HPDE6-E6E7 (cell line): ENCODE measurements at regions not wholly inside any gene's neighbourhood (a gene's known extent, or its start where the extent isn't known, plus 50 kb on each side); places are given as distances from the start of the nearest gene placed in this dataset.
"Not testable (repeated sequence)": the region's sequence is repeated elsewhere in the genome, so short reads cannot be mapped to it uniquely, and the experiment has no call there.

Experiments
- DNase-seq: peaks from one replicate; pipeline ENCODE4 v3.0.0; 2011; ENCODE audit warnings: missing footprints; ENCODE audit errors: extremely low spot score

DNA sequence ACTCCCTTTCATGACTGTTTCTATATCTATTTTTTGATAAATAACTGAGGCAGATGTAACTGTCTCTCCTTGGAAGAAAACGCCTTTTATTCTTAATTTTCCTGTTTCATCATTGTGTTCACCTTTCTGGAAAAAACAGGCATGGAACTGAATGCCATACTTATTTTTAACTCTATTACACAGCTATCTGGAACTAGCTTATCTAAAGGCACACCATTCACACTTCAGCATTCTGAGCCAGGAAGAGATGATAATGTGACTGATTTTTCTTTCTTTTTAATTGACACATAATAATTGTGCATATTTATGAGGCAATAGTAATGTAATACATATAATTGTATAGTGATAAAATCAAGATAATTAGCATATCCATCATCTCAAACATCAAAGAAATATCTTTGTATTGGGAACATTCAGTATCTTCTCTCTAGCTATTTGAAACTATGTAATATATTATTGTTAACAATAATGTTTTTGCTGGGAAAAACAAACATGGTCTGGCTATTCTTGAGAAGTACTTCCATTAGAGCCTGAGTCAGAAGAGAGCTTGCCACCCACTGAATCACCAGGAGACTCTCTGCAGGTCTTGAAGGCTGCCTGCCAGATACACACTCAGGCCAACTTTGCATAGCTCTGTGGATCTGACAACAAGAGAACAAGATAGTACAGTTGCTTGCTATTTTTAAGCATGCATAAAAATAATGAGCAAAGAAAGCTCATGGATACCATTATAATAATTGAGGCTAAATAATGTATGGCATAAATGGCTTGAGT, 501.0 kb upstream of the EDIL3 start:
- DNase-seq = no peak

DNA sequence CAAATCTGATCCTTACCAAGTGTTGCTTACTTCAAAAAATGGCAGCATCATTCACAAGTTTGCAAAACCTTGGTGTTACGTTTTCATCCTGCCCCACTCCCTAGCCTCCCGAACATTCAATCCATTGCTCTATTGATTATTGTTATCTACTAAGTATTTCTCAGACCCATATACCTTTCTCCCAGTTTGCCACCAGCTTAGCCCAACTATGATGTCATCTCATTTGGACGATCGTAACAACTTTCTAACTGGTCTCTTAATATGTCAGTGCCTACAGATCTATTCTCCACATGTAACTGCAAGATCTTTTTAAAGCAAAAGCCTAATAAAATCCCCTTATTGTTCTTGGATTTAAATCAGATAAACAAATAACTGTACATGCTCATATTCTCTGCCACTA, 497.1 kb upstream of the EDIL3 start:
- no peak for DNase-seq

DNA sequence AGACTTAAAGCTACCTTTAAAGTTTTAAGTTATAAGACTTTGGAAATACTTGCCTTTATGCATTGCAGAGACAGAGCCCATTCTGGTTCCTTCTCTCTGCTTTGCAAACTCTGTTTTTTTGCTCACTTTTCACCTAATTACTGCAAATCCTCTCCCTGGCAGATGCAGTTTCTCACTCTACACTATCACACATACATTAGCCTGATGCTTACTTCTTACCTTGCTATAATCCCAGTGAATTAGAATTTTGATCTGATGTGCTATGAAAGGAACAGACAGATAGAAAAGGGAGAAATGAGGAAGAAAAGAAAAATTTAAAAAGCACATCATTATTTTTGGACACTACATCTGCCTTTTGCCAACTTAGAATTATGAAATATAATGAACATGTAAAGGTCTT, 489.5 kb upstream of the EDIL3 start:
- no peak for DNase-seq

DNA sequence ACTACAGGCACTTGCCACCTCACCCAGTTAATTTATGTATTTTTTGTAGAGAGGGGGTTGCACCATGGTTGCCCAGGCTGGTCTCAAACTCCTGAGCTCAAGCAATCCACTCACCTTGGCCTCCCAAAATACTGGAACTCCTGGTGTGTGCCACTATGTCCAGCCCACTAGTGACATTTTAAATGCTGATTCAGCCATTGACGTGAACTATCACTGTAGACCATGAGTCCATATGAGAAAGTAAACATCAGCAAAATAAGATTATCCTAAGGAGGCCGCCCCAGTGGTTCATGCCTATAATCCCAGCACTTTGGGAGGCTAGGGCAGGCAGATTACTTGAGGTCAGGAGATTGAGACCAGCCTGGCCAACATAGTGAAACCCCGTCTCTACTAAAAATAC, 488.1 kb upstream of the EDIL3 start:
- no peak for DNase-seq

DNA sequence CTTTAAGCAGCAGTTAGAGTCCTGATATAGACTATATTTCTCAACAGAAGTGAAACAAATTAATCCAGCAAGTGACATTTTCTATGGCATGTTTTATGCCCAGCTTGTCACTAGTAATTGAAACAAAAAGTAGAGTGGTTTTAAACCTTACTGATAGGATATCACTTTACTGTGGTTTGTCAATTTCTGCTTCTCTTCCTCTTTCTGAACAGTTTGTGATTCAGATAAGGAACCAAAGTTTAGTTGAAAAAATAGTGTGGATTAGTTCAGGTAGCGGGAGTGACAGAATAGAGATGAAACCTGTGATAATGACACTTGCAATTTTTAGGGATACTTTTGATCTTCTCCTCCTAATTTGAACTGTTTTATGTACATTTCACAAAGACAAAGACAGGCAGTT, 485.7 kb upstream of the EDIL3 start:
- no peak for DNase-seq

DNA sequence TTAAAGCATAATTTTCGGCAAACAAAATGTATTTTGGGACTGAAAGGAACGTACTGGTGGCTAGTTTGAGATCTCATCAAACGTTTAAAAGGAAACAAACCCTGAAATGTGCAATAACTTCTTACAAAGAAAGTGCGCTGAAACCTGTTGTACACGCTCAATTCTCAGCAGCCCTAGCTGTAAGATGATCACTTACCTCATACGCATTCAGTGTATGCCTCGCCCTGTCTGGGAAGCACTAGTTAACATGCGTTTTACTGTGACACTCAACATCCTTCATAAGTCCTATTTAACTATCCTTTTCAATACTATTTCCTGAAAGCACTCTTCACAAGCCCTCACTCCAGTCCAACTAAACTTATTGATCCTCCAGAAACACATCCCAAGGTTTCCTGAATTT, 485.0 kb upstream of the EDIL3 start:
- no peak for DNase-seq

DNA sequence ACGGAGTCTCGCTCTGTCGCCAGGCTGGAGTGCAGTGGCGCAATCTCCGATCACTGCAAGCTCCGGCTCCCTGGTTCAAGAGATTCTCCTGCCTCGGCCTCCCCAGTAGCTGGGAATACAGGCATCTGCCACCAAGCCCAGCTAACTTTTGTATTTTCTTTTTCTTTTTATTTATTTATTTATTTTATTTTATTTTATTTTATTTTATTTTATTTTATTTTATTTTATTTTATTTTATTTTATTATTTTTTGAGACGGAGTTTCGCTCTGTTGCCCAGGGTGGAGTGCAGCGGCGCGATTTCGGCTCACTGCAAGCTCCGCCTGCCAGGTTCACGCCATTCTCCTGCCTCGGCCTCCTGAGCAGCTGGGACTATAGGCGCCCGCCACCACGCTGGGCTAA, 479.3 kb upstream of the EDIL3 start:
- DNase-seq = not testable (repeated sequence)

DNA sequence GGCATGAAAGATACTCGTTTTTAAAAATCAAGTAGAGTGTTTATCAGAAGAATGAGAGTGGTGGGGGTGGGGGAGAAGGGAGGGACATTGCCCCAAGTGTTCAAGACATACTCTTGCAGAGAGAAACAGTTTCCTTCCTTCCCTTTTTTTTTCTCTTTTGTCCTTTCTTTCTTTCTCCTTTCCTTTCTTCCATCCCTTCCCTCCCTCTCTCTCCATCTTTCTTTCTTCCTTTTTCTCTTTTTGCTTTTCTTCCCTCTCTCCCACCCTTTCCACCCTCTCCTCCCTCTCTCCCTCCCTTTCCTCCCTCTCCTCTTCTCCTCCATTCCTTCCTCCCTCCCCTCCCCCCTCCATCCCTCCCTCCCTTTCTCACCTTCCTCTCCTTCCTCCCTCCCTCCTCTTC, 478.3 kb upstream of the EDIL3 start:
- DNase-seq = no peak

DNA sequence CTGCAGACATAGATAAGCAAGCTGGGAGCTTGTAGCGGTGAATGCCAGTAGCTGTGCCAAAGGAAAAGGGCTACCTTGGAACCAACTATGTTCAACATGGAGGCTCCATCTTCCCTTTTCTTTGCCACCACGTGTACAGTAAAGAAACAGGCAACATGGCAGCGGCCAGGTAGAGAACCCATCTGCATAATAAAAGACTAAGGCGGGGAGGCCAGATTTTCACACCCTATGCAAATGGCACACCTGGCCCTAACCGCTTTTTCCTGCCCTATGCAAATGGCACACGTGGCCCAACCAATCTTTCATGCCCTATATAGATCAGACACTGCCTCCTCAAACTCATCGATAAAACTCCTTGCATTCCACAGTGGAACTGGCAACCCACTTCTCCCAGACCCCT, 477.5 kb upstream of the EDIL3 start:
- no peak for DNase-seq

DNA sequence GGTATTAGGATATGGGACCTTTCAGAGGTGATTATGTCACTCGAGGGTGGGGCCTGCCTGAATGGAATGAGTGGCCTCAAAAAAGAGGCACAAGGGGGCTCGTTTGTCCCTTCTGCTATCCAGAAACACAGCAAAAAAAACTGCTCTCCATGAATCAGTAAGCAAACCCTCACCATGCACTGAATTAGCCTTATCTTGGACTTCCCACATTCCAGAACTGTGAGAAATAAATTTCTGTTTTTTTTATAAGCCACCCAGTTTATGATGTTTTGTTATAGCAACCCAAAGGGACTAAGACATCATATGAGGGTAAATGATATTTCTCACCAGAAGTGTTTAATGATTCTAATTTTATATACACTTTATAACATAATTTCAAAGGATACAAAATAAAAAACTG, 476.6 kb upstream of the EDIL3 start:
- no peak for DNase-seq

DNA sequence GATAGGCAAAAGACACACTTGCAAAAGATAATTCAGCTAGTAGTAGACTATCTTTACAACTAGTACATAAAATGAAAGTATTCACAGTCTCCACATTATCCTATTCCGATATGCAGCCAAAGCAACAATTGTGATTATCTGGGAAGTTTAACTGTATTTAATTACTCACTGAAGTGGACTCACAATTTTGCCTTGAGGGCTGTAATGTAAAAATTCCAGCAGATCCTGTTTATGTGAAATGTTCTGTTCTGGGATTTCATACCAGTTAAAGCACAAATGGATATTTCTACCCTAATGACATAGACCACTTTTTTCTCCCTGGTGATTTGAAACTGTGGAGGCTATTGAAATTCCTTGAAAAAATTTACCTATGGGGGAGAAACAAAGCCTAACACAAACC, 474.4 kb upstream of the EDIL3 start:
- no peak for DNase-seq

DNA sequence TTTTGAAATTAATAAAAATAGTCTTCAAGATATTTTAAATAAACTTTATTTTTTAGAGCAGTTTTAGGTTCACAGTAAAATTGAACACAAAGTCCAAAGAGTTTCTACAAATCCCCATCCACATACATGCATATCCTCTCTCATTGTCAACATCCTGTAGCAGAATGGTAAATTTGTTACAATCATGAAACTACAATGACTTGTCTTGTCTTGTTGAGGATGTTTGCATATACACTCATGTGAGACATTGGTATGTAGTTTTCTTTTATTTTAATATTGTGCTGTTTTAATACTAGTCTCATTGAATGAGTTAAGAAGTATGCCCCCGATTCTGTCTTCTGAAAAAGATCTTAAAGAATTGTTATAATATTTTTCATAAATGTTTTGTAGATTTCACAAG, 447.0 kb upstream of the EDIL3 start:
- no peak for DNase-seq

DNA sequence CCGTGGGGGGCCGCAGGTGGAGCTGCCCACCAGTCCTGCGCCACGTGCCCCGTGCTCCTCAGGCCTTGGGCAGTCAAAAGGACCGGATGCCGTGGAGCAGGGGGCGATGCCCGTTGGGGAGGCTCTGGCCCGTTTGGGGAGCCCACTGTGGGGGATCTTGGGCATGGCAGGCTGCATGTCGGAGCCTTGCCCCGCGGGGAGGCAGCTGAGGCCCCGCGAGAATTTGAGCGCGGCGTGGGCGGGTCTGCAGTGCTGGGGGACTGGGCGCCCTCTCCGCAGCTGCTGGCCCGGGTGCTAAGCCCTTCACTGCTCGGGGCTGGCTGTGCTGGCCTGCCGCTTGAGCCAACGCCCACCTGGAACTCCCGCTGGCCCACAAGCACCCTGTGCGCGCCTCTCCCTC, 445.6 kb upstream of the EDIL3 start:
- DNase-seq = no peak

DNA sequence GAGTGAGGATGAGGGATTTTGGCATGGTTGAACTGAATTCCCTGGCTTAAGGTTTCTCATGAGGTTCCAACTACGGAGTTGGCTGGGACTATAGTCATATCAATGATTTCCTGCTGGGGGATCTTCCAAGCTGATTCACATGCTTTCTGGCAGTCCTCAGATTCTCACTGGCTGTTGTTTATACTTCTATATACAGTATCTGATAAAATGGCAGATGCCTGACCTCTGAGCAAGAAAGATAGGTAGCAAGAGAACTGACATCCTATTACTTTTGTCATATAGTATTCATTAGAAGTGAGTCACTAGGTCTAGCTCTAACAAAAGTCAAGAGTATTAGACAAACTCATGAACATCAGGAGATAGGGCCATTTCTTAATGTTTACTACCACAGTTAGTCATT, 440.9 kb upstream of the EDIL3 start:
- no peak for DNase-seq

DNA sequence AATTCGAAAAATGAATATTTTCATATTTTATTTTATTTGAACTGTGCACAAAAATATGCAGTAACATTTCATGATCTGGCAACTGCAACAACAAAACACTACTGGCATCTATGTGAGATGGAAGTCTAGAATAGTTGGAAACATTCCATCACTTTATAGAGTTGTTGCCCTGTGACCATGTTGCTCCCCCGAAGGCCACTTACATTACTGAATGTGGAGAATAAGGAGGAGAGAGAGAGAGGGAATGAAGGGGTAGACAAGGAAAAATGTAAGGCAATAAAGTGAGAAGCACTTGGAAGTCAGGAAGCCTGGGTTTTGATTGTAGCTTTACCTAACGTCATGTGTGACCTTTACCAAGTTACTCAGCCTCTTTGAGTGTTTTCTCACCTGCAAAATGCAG, 437.2 kb upstream of the EDIL3 start:
- no peak for DNase-seq

DNA sequence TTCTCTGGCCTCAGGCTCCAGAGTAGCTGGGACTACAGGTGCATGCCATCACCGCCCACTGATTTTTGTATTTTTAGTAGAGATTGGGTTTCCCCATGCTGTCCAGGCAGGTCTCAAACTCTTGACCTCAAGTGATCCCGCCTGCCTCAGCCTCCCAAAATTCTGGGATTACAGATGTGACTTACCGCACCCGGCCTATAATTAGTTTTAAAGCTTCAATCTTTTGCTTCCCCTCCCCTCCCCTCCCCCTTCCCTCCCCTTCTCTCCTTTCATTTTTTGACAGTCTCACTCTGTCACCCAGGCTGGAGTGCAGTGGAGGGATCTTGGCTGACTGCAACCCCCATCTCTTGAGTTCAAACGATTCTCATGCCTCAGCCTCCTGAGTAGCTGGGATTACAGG, 433.3 kb upstream of the EDIL3 start:
- DNase-seq = no peak

DNA sequence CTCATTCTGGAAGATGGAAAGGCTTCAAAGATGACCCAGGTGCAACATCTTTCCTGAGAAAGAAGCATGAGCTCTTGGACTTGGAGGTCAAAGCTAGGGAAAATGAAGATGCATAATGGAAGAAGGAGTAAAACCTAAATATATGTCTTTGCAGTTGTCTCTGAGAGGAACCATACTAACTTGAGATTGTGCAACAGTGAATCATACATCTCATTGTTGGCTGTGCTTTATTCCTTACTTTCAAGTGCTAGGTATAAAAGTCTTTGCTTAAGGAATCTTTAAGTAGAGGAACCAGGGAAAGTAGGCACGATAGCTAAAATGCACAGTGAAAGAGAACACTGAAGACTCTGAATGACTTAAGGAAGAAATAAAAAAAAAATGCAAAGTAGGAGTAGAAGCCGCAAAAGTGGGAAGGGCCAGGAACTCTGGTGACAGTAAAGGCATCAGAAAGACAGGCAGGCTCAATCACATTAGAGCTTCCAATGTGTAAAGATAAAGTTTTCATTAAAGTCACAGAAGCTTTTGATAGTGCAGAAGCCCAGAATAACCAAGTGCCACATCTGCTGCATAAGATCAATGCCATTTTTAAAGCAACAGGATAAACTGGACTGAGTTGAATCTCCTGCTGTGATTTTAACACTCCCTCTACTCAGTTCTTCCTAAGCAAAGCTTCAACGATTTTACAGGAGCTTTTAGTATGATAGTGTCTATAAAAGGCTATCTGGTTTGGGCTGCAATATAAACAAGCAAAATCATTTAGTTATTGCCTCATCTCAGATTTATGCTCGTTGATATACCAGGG, 432.3 kb upstream of the EDIL3 start:
- DNase-seq = no peak

DNA sequence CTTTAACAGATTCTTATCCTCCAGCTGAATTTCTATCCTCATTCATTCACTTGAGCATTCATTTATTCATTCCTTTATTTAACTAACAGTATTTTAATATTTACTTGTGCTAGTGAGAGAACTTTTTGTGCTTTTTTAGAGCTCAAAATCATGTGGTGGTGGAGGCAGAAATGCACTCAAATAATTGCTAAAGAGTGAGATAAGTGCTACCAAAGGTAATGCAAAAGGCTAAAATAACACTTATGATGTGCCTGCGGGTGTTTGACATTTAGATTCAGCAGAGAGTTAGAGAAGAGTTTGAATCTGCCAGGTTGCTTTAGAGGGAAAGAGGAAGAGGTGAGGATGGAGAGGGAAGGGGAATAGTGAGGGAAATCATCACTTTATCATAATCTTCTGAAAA, 431.5 kb upstream of the EDIL3 start:
- no peak for DNase-seq

DNA sequence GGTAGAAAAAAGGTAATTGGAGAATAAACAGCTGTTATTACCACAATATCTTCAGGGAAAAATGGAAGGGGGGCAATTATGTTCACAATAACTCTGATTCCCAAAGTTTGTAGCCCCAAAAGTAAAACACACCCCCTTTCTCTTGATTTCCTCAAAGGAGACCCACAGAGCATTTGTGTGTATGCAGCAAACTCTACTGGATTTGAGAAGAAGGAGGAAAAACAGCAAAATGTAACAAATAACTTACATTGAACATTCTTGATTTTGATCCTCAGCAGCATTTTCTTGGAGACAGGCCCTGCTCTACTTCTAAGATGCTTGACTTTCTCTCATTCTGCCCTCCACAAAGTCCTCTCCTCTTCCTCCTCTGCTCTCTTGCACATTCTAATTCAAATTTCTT, 420.8 kb upstream of the EDIL3 start:
- no peak for DNase-seq

DNA sequence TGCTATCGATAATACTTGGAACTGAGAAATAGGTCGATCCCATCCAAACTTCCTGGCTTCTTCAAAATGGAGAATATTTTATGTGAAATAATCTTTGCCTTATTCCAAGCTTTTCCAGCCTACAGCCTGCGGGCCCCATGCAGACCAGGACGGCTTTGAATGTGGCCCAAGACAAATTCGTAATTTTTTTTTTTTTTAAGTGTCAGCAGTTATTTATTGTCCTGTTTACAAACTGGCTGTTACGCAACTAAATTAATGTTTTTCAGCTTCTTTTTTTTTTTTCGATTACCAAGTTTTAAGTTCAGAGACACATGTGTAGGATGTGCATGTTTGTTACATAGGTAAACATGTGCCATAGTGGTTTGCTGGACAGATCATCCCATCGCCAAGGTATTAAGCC, 411.7 kb upstream of the EDIL3 start:
- no peak for DNase-seq

DNA sequence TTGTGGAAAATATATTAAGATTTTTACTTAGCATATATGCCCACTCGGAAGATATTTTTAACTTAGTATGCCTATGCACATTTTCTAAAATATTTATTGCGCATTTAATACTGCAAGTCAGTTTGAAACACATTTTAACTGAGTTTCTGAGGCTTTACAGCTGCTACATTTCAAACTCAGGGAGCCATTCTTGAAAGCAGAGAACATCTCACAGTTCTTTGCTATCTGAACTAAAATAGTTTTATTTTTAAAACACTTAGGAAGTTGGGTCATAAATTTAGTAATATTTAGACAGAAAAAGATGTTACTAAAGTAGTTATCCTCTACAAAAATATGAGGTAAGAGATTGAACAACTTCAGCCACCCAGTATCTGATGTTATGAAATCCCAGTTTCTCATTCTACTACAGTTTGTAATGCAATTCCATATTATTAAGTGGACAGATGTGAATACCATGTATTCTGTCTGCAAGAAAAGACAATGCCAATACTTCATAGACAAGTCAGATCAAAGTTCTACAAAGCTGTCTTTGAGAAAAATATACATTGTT, 409.9 kb upstream of the EDIL3 start:
- DNase-seq = no peak

DNA sequence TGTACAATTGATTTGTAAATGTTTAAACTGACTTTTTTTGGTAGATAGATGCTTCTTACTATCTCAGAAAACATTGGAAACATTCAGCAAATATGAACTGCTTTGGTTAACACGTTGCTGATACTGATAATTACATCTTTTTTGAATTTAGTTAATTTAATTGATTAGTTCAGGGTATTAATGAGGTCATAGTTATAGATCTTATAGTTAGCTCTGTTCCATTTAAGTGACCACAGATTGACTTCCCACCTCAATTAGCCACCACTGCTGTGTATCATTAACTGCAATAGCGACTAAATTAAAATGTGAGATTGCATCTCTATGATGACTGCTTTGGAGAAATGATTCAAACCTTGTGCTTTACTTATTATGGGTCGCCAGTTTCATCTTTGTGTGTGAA, 407.1 kb upstream of the EDIL3 start:
- DNase-seq = no peak

DNA sequence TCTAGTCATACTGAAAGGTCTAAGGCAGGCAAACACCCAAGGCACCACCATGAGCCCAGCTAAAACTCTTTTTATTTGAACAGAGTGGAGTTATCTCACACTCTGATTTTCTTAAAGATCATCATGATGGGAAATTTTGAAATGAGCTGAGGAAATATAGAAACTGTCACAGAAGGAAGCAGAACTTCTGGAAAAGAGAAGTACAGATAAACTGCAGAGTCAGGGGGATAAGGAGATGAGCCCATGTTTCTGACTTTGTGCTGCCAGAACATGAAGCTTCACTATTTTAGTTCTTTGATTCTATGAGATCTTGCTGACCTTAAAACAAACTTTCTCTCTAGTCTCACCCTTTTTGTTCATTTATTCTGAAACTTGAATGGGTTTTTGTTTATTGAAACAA, 406.5 kb upstream of the EDIL3 start:
- DNase-seq = no peak
